ENCODE measurements at regions not wholly inside any gene's neighbourhood (a gene's known extent, or its start where the extent isn't known, plus 50 kb on each side); places are given as distances from the start of the nearest gene placed in this dataset.

DNA sequence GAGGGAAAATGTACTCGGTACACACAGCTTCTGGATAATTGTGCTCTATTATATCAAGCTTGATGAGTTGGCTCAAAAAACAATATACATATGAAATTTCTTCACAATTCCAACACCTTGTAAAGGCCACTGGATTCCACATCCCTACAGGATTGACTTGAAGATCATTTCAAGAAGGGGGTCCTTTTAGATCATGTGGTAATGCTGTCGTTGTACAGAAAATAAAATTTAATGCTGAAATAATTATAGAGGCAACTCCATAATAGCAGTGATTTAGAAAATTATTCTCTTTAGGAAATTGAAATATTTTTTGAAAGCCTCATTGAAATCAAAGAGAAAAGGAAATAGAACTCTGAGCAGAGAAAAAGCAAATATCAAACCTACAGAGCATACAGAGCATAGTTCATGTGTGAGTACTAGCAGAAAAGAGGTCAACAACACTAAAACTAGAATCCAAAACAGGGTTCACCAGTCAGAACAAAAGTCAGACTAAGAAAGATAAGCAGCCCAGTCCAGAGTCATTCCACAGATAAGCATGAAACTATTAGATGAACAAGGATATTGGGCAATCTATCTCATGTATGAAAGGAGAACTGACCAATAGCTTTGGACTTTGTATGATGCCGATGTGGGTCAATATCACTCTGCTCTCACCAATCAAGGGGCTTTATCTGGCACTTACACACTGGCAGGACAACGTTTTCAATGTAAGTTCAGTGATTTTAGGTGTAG lies 79.5 kb upstream of the PALMD start:
- H3K4me1 Mint-ChIP-seq: no peaks in the 10 kb centered on the region
- Histone ChIP-seq H2AFZ (ENCODE audit: insufficient read depth, low read depth, low read length, poor library complexity, severe bottlenecking) (no peak overlapping the region), H3K9ac (ENCODE audit: insufficient read depth, low read length, poor library complexity, severe bottlenecking) (no peak overlapping the region)

GRCh38 chr1:99570486-99571089 lies 75.3 kb upstream of the PALMD start:
- no peaks in the 10 kb centered on the region for H3K79me2 ChIP-seq (ENCODE audit: insufficient read depth, low read length)
- Mint-ChIP-seq H3K36me3 (no peaks in the 10 kb centered on the region), H3K4me3 (no peak overlapping the region), H3K9me3 (peaks cover 0 to 2% (median 0%) of the 10 kb centered on the region in 7 donors), H3K27ac (no peak overlapping the region), H3K4me1 (no peaks in the 10 kb centered on the region), H3K27me3 (ENCODE audit: low read depth in 3 of 3) (peaks cover 0 to 2% (median 0%) of the 10 kb centered on the region in 3 donors)
- H3K4me3 ChIP-seq (replicated peaks in 1 of 3; ENCODE audit: low read depth in 2 of 3, low read length in 3 of 3): no peak overlapping the region
- intact Hi-C loops (cut with micrococcal nuclease): no loop called here
- no peaks in the 10 kb centered on the region for H3K36me3 ChIP-seq (replicated peaks in 1 of 2; ENCODE audit: control insufficient read depth in 1 of 2, insufficient read depth in 2 of 2, low read length in 2 of 2)
- H3K9ac ChIP-seq (ENCODE audit: insufficient read depth, low read length, poor library complexity, severe bottlenecking): no peak overlapping the region
- DNase-seq: no peak
- no peaks in the 10 kb centered on the region for H3K9me3 ChIP-seq (replicated peaks in 1 of 2; ENCODE audit: control insufficient read depth in 1 of 2, insufficient read depth in 1 of 2, low read length in 2 of 2)
- no peak overlapping the region for H3K4me2 ChIP-seq (replicated peaks; ENCODE audit: extremely low read depth, low read length, poor library complexity, severe bottlenecking)
- H3K4me1 ChIP-seq (ENCODE audit: control insufficient read depth in 1 of 2, insufficient read depth in 2 of 2, low read length in 2 of 2): no peaks in the 10 kb centered on the region
- WGBS (ENCODE audit: insufficient coverage): 85% methylated on average over 3 of the region's 6 CpGs
- H3K27ac ChIP-seq (ENCODE audit: low read depth in 1 of 2, low read length in 2 of 2): no peak overlapping the region
- TF ChIP-seq, protein P1, sequence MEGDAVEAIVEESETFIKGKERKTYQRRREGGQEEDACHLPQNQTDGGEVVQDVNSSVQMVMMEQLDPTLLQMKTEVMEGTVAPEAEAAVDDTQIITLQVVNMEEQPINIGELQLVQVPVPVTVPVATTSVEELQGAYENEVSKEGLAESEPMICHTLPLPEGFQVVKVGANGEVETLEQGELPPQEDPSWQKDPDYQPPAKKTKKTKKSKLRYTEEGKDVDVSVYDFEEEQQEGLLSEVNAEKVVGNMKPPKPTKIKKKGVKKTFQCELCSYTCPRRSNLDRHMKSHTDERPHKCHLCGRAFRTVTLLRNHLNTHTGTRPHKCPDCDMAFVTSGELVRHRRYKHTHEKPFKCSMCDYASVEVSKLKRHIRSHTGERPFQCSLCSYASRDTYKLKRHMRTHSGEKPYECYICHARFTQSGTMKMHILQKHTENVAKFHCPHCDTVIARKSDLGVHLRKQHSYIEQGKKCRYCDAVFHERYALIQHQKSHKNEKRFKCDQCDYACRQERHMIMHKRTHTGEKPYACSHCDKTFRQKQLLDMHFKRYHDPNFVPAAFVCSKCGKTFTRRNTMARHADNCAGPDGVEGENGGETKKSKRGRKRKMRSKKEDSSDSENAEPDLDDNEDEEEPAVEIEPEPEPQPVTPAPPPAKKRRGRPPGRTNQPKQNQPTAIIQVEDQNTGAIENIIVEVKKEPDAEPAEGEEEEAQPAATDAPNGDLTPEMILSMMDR (IDR thresholded peaks at IDR 0.05): no peak
- no peaks in the 10 kb centered on the region for H4K20me1 ChIP-seq (ENCODE audit: insufficient read depth, low read length)
- H2AFZ ChIP-seq (ENCODE audit: insufficient read depth, low read depth, low read length, poor library complexity, severe bottlenecking): no peak overlapping the region
- no peaks in the 10 kb centered on the region for H3K27me3 ChIP-seq (ENCODE audit: control insufficient read depth in 2 of 2, insufficient read depth in 2 of 2, low read length in 2 of 2)

More for the DNA sequence above, 79.5 kb upstream of the PALMD start:
- H3K27me3 ChIP-seq (ENCODE audit: control insufficient read depth in 2 of 2, insufficient read depth in 2 of 2, low read length in 2 of 2): no peaks in the 10 kb centered on the region
- Mint-ChIP-seq H3K36me3 (no peaks in the 10 kb centered on the region), H3K9me3 (peaks cover 0 to 10% (median 6%) of the 10 kb centered on the region in 7 donors), H3K27me3 (ENCODE audit: low read depth in 3 of 3) (no peaks in the 10 kb centered on the region), H3K4me3 (no peak overlapping the region), H3K27ac (no peak overlapping the region)
- no peak for DNase-seq
- H3K79me2 ChIP-seq (ENCODE audit: insufficient read depth, low read length): no peaks in the 10 kb centered on the region
- no peak overlapping the region for H3K4me3 ChIP-seq (replicated peaks in 1 of 3; ENCODE audit: low read depth in 2 of 3, low read length in 3 of 3)
- H4K20me1 ChIP-seq (ENCODE audit: insufficient read depth, low read length): no peaks in the 10 kb centered on the region
- H3K9me3 ChIP-seq (replicated peaks in 1 of 2; ENCODE audit: control insufficient read depth in 1 of 2, insufficient read depth in 1 of 2, low read length in 2 of 2): peaks cover 0 to 8% of the 10 kb centered on the region in 2 donors
- TF ChIP-seq, protein P1 (IDR thresholded peaks at IDR 0.05): no peak
- WGBS (ENCODE audit: insufficient coverage): no CpG with 5 or more reads among the region's 4 CpGs
- H3K4me2 ChIP-seq (replicated peaks; ENCODE audit: extremely low read depth, low read length, poor library complexity, severe bottlenecking): no peak overlapping the region
- no peaks in the 10 kb centered on the region for H3K36me3 ChIP-seq (replicated peaks in 1 of 2; ENCODE audit: control insufficient read depth in 1 of 2, insufficient read depth in 2 of 2, low read length in 2 of 2)
- intact Hi-C loops (cut with micrococcal nuclease): no loop called here
- H3K4me1 ChIP-seq (ENCODE audit: control insufficient read depth in 1 of 2, insufficient read depth in 2 of 2, low read length in 2 of 2): no peaks in the 10 kb centered on the region
- no peak overlapping the region for H3K27ac ChIP-seq (ENCODE audit: low read depth in 1 of 2, low read length in 2 of 2)

All from CD14-positive monocyte (primary cell).